HTR-8/SVneo (cell line): ENCODE measurements at regions not wholly inside any gene's neighbourhood (a gene's known extent, or its start where the extent isn't known, plus 50 kb on each side); places are given as distances from the start of the nearest gene placed in this dataset.
"Not testable (repeated sequence)": the region's sequence is repeated elsewhere in the genome, so short reads cannot be mapped to it uniquely, and the experiment has no call there.

Experiments
- DNase-seq: peaks from one replicate; pipeline ENCODE4 v3.0.0; 2011; ENCODE audit warnings: low spot score, mixed read lengths; ENCODE audit not compliant: insufficient read length
- FAIRE-seq: peaks from 2 replicates; lab custom pipeline; 2011; peaks lifted over from hg19 to GRCh38; lab: Jason Lieb, UNC

GRCh38 chrX:115357326-115358120, 68.0 kb downstream of the LUZP4 start:
- no peak for FAIRE-seq
- no peak for DNase-seq

- not testable (repeated sequence) for DNase-seq, FAIRE-seq
Measured at GRCh38 chrX:115359508-115359907, 70.0 kb downstream of the LUZP4 start.

GRCh38 chrX:115360220-115360781, 70.8 kb downstream of the LUZP4 start:
- DNase-seq (no peak), FAIRE-seq (no peak)

GRCh38 chrX:115362334-115363095, 73.0 kb downstream of the LUZP4 start:
- FAIRE-seq: no peak
- no peak for DNase-seq

- no peak for FAIRE-seq
Measured at GRCh38 chrX:115363372-115363771, 73.9 kb downstream of the LUZP4 start.

DNA sequence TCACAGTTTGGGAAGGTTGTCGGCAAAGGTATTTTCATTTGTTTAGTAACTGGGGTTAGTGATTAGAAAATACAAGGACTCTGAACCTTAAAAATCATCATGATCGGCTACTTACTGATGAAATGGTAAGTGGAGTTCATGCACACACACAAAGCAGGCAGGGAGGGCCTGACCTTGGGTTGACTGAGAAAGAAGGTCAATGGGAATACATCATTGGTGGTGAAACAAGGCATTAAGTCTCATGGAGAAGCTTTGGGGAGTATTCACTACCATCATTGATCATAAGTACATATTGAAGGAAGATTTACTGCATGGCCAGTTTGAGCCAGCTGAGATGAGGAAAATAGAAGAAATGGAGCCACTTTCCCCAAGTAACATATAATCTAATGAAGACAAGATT, 74.4 kb downstream of the LUZP4 start:
- FAIRE-seq: no peak
- DNase-seq: no peak

More at GRCh38 chrX:115363372-115363771, 73.9 kb downstream of the LUZP4 start:
- no peak for DNase-seq

- FAIRE-seq (no peak), DNase-seq (no peak)
Measured at GRCh38 chrX:115364670-115365069, 75.2 kb downstream of the LUZP4 start.

GRCh38 chrX:115366535-115366934, 77.0 kb downstream of the LUZP4 start:
- no peak for FAIRE-seq
- no peak for DNase-seq

DNA sequence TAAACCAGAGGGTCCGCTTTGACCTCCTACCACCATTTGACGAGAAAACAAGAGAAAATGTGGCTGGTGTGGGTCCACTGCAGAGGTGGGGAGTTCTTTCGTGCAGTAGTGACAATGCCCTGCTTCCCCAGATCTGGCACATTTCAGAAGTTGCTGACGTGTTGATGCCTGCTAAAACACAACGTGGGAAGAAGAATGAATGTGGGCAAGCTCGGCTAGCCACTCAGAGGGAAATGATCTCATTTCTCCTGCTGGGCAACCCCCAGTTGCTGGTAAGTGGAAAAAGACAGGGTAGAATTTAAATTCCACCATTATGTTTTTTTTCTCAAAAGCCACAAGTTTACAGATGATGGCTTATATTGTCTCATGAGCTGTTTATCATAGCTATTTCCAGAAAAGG, 77.9 kb downstream of the LUZP4 start:
- DNase-seq (no peak), FAIRE-seq (no peak)

- DNase-seq (peak; percentile 3), FAIRE-seq (no peak)
Measured at GRCh38 chrX:115367951-115368350, 78.4 kb downstream of the LUZP4 start.

DNA sequence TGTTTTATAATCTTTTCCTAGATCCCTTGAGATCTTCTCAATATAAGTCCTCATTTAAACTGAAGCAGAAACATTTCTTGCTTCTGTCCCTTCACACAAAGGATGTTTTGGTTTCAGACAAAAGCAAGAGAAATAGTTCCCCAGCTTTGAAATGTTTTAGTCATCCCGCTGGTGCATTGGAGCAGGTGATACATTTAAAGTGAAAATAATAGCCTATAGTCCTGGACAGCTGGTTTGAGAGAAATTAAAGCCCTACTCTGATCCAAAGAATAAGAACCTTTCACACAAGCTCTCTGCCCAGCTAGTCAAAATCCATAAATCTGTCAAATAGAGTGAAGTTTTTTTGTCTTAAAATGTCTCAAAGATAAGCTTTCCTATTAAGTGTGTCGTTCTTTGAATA, 79.4 kb downstream of the LUZP4 start:
- FAIRE-seq: no peak
- no peak for DNase-seq

DNA sequence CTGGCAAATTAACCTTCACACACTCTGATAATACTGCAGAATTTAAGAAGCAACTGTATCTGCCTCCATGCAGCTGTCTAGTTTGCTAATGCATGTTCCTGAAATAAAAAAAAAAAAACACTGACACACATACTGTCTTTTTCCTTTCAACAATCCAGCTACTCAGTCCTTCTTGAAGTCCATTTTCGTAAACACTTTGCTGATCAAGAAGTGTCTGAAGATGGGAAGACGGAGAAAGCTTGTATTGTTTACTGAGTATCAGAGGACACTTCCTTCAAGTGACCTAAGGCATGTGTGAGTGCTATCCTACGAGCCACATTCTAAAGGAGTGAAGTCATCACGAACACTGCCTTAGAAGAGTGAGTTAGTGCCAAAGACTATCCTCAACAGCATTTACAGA, 82.6 kb downstream of the LUZP4 start:
- DNase-seq: peak; percentile 9
- no peak for FAIRE-seq

- DNase-seq (no peak), FAIRE-seq (no peak)
Measured at GRCh38 chrX:115373308-115373707, 83.8 kb downstream of the LUZP4 start.

DNA sequence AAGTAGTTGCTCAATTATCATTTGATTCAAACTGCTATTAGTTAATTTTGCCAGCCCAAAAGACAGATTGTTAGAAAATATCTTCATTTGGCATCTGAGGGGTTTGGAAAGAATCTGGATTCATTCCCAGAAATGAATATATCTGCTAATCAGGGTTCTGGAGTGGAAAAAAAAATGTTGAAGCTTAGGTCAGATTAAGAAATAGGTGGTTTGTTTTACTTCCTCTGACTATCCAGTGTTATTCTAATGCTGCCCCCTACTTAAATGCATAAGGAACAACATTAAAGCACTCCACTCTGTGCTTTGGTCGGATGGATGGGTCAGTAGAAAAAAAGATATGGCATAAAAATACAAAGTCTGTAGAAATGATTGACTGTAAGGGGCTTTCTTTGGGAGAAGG, 89.0 kb downstream of the LUZP4 start:
- FAIRE-seq (no peak), DNase-seq (no peak)

- no peak for FAIRE-seq
Measured at GRCh38 chrX:115387327-115387726, 97.8 kb downstream of the LUZP4 start.

DNA sequence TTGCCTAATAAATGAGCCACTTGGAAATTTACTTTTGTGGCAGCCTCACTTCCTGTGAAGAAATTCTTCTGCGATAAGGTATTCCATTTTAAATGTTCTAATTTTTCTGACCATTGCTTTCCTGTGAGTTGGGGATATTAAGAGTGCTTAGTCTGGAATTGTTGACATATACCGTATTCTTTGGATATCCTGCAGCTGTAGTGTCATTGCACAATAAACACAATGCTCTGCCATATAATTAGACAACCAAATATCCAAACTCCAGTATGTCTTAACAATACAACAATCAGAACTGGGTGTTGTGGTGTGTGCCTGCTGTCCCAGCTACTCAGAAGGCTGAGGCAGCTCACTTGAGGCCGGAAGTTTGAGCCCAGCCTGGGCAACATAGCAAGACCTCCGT, 99.4 kb downstream of the LUZP4 start:
- FAIRE-seq: no peak
- DNase-seq: no peak

More at GRCh38 chrX:115387327-115387726, 97.8 kb downstream of the LUZP4 start:
- no peak for DNase-seq

GRCh38 chrX:115390078-115390477, 100.6 kb downstream of the LUZP4 start:
- FAIRE-seq (no peak), DNase-seq (no peak)

GRCh38 chrX:115392031-115392430, 102.5 kb downstream of the LUZP4 start:
- DNase-seq (no peak), FAIRE-seq (no peak)

DNA sequence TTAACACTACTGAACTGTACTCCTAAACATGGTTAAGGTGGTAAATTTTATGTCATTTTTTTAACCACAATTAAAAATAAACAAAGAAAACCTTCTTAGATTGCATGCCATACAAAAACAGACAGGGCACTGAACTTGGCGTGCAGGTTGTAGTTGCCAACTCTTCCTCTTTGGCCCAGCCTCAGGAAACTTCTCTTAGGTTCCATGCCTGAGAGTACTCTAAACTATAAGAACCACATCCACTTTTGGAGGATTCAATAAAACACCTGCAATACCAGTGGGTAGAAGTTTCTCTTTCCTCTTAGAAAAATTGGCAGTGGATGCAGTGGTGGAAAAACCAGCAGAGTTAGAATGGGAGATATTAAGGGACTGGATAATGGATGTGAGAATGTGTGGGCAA, 103.4 kb downstream of the LUZP4 start:
- FAIRE-seq: no peak
- DNase-seq: no peak

DNA sequence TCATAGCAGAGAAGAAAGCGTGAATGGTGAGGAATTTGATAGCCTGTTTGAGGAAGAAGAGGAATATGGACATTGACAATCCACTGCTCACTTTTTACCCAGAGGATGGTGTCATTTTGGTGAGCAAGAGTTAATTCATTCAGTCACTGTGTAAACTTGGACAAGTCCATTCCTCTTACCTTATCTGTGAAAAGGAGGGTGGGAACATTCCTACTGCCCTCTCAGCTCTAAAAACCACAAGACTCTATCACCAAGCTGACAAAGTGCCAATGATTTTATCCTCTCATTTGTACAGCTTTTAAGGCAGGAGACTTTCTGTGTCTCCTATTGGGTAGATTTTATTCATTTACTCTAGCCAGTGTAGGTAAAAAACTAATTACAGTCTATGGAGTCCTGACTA, 103.8 kb downstream of the LUZP4 start:
- FAIRE-seq: no peak

GRCh38 chrX:115394806-115395205, 105.3 kb downstream of the LUZP4 start:
- FAIRE-seq, DNase-seq: not testable (repeated sequence)

More for the DNA sequence above, 103.8 kb downstream of the LUZP4 start:
- no peak for DNase-seq
